ENCODE measurements at regions not wholly inside any gene's neighbourhood (a gene's known extent, or its start where the extent isn't known, plus 50 kb on each side); places are given as distances from the start of the nearest gene placed in this dataset.

GRCh38 chr4:123747016-123747415 is 350.4 kb downstream of the SPRY1 start:
- no peak for DNase-seq (ENCODE audit: low spot score)

- no peak for DNase-seq (ENCODE audit: low spot score)
Observed at GRCh38 chr4:123748806-123749205, 352.2 kb downstream of the SPRY1 start.

DNA sequence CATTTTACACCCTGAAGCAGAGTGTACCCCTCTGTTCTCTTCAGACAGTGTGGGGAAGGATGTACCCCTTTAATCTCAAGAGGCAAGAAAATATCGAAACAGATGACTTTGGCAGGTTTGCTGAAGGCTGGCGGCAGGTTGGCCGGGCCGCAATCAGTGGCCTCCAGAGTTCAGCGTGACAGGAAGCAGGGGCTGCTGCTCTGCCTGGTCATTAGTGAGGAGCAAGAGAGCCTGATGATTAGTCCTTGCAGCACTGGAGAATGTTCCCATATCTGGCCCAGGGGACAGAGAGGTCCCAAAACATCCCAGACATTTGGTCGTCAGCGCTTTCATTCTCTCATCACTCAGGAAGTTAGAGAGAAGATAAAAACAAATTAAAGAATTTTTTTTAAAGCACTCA is 352.8 kb downstream of the SPRY1 start:
- no peak for DNase-seq (ENCODE audit: low spot score)

- DNase-seq (ENCODE audit: low spot score): no peak
Observed at GRCh38 chr4:123750044-123750443, 353.4 kb downstream of the SPRY1 start.

- no peak for DNase-seq (ENCODE audit: low spot score)
Observed at GRCh38 chr4:123755655-123756054, 359.1 kb downstream of the SPRY1 start.

DNA sequence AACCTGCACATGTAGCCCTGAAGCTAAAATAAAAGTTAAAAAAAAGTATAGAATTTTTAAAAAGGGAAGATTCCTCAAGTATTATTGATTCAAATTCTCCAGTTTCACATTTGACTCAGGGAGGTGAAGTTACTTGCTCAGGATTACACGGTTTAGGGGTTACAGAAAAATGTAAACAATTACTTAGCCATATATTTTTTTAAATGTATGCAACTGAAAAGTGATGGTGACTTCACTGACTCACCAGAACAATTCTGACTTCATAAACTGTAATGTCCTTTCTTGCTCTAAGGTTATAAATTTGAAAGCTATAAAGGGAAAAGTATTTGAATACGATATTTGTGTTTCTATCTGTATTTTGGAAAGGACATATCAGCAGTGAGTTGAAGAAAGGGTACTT is 371.2 kb downstream of the SPRY1 start:
- DNase-seq (ENCODE audit: low spot score): no peak

GRCh38 chr4:123770884-123771283 is 374.3 kb downstream of the SPRY1 start:
- DNase-seq (ENCODE audit: low spot score): no peak

DNA sequence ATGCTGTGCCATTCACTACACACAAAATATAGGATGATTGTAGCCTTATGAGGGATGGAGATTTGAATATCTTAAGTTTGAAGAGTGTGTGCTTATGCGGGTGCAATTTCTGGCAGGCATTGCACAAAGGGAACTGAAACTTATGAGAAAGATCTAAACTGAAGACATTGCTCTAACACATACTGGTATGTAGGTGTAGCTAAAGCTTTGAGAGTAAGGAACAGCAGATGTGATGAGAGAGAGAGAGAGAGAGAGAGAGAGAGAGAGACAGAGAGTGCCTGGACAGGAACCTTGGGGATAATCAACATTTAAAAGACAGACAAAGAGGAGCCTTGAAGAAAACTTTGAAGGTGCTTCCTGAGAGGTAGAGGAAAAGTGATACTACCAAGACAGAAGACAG is 379.7 kb downstream of the SPRY1 start:
- no peak for DNase-seq (ENCODE audit: low spot score)

- peak; percentile 13 for DNase-seq (ENCODE audit: low spot score)
Observed at GRCh38 chr4:123777373-123777772, 380.8 kb downstream of the SPRY1 start.

GRCh38 chr4:123783151-123783790 is 386.7 kb downstream of the SPRY1 start:
- DNase-seq (ENCODE audit: low spot score): peak; percentile 39

GRCh38 chr4:123783921-123784320 is 387.3 kb downstream of the SPRY1 start:
- DNase-seq (ENCODE audit: low spot score): no peak

GRCh38 chr4:123784626-123785025 is 388.0 kb downstream of the SPRY1 start:
- DNase-seq (ENCODE audit: low spot score): no peak

DNA sequence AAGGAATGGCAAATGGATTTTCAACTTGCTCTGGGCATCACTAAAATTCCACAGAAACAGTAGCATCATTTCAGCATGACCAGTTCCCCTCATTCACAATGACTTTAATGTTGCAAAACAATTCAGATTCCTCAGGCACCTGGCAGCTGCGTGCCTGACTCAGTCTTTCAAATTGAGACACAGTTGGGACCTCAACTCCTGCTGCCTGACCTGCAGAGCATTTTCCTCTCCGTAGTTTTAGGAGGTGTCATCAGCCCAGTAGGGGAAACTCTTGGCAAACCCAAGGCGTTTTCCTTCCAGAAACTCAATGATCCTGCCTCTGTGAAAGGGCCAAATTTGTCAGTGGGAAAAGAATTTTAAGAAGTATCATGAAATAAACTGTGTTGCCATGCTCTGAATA is 388.9 kb downstream of the SPRY1 start:
- peak; percentile 78 for DNase-seq (ENCODE audit: low spot score)

- no peak for DNase-seq (ENCODE audit: low spot score)
Observed at GRCh38 chr4:123786163-123786915, 389.7 kb downstream of the SPRY1 start.

GRCh38 chr4:123786920-123787319 is 390.3 kb downstream of the SPRY1 start:
- DNase-seq (ENCODE audit: low spot score): no peak

GRCh38 chr4:123787512-123788080 is 391.0 kb downstream of the SPRY1 start:
- DNase-seq (ENCODE audit: low spot score): no peak

GRCh38 chr4:123788577-123788976 is 392.0 kb downstream of the SPRY1 start:
- no peak for DNase-seq (ENCODE audit: low spot score)

DNA sequence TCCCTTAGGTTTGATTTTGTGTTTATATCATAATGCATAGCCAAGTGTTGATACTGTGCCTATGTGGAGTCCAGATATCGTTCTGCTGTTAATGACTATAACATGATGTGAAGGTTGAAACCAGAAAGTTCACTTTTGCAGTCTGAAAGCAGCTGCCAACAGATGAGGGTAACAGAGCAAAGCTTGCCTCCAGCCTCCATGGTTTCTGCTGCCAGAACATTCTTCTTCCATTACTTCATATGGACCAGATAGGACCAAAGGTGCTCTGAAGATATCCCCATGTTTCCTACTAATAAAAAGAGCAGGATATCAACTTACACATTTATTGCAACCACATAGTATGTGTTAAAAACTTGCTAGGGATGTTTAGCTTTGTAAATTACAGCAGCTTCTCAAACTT is 394.1 kb downstream of the SPRY1 start:
- DNase-seq (ENCODE audit: low spot score): no peak

- DNase-seq (ENCODE audit: low spot score): no peak
Observed at GRCh38 chr4:123802082-123802645, 405.6 kb downstream of the SPRY1 start.

DNA sequence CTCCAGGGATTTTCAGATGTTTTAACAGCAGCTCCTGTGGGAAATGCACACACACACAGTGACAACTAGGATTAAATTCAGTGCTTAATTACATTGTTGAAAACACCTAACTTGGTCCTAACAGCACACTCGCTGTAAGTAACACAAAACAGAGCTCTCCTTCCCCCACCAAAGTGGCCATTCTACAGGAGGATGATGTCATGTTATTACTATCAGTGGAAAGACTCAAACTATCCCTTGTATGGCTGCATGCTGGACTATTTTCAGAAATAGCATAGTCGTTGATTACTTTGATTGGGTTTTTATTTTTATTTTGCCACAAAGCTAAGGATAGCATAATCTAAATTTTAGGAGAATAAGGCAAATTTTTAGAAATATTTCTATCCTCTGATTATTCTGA is 406.3 kb downstream of the SPRY1 start:
- DNase-seq (ENCODE audit: low spot score): no peak

DNA sequence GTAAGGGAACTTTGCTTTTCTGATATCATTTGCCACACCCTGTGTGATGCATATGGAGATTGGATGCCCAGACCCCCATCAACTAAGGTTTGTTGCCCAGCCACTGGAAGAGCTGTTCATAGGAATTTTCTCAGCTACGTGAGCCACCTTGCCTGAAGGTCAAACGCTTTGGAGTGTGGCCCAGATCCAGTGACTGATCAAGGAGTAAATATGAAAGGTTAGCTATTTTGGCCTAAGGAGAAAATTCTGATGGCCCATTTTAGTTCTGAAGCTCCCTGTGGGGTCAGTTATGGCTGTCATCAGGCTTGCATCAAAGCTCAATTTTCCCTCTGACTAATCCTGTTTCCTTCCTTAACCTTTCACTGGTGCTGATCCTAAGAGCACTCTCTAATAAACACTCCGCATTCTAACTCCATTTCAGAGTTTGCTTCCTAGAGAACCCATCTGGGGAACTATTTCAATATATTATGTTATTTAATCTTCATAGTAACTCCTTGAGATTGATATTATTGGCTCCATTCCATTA is 407.7 kb downstream of the SPRY1 start:
- no peak for DNase-seq (ENCODE audit: low spot score)

GRCh38 chr4:123806056-123806455 is 409.5 kb downstream of the SPRY1 start:
- no peak for DNase-seq (ENCODE audit: low spot score)

GRCh38 chr4:123807187-123807586 is 410.6 kb downstream of the SPRY1 start:
- DNase-seq (ENCODE audit: low spot score): no peak
